ENCODE measurements at regions not wholly inside any gene's neighbourhood (a gene's known extent, or its start where the extent isn't known, plus 50 kb on each side); places are given as distances from the start of the nearest gene placed in this dataset.

- no peak for TF ChIP-seq OSR1 (CRISPR knock-in tag; IDR thresholded peaks at IDR 0.05)
- TF ChIP-seq ESRRG (CRISPR knock-in tag; IDR thresholded peaks at IDR 0.05): no peak
- no peak for TF ChIP-seq PPARA (CRISPR knock-in tag; IDR thresholded peaks at IDR 0.05; ENCODE audit: borderline replicate concordance)
- no peak for TF ChIP-seq CREB5 (CRISPR knock-in tag; IDR thresholded peaks at IDR 0.05; ENCODE audit: low read depth)
- no peak for TF ChIP-seq ZC3H10 (CRISPR knock-in tag; IDR thresholded peaks at IDR 0.05)
- TF ChIP-seq ARNTL (CRISPR knock-in tag; IDR thresholded peaks at IDR 0.05; ENCODE audit: borderline replicate concordance, low read depth): no peak
- no peak for TF ChIP-seq ZFP3 (CRISPR knock-in tag; IDR thresholded peaks at IDR 0.05)
- no peak for TF ChIP-seq RARB (CRISPR knock-in tag; IDR thresholded peaks at IDR 0.05)
- TF ChIP-seq POU6F1 (CRISPR knock-in tag; IDR thresholded peaks at IDR 0.05; ENCODE audit: borderline replicate concordance, low read depth): no peak
- no peak for TF ChIP-seq ZNF70 (CRISPR knock-in tag; IDR thresholded peaks at IDR 0.05)
These were observed 132.4 kb upstream of the ZC3H12C start for GRCh38 chr11:109960831-109961230.

All from SK-N-SH treated with all-trans-retinoic acid at 6 μM for 48 hours (cell line).